ENCODE measurements at regions not wholly inside any gene's neighbourhood (a gene's known extent, or its start where the extent isn't known, plus 50 kb on each side); places are given as distances from the start of the nearest gene placed in this dataset.

DNA sequence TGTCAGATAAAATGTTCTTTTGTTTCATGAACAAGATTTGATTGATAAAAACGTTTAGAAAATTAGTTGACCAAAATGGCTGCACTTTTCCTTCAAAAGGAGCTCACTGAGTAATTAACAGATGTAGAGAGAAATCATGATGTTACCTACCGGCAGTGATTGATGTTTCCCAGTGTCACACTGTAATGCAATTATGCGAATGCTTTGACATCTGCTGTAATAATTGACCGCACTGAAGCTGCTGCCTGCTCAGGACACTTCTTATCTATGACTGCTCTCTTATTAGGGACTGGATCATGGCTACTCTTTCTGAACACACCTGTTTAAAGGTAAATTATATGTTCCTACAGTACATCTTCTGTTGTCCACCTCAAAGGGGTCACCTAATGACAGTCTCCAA, 94.6 kb downstream of the GPR63 start:
- TF ChIP-seq, protein P1, sequence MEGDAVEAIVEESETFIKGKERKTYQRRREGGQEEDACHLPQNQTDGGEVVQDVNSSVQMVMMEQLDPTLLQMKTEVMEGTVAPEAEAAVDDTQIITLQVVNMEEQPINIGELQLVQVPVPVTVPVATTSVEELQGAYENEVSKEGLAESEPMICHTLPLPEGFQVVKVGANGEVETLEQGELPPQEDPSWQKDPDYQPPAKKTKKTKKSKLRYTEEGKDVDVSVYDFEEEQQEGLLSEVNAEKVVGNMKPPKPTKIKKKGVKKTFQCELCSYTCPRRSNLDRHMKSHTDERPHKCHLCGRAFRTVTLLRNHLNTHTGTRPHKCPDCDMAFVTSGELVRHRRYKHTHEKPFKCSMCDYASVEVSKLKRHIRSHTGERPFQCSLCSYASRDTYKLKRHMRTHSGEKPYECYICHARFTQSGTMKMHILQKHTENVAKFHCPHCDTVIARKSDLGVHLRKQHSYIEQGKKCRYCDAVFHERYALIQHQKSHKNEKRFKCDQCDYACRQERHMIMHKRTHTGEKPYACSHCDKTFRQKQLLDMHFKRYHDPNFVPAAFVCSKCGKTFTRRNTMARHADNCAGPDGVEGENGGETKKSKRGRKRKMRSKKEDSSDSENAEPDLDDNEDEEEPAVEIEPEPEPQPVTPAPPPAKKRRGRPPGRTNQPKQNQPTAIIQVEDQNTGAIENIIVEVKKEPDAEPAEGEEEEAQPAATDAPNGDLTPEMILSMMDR (IDR thresholded peaks at IDR 0.05; ENCODE audit: borderline replicate concordance, extremely low read depth, low read length, poor library complexity, severe bottlenecking): no peak
- TF ChIP-seq EZH2 (IDR thresholded peaks at IDR 0.05; ENCODE audit: borderline replicate concordance, low read depth, low read length, severe bottlenecking): no peak

All from DND-41 (cell line).